NCI-H345 treated with DMSO at 0.1 percent for 48 hours (cell line): ENCODE measurements at regions not wholly inside any gene's neighbourhood (a gene's known extent, or its start where the extent isn't known, plus 50 kb on each side); places are given as distances from the start of the nearest gene placed in this dataset.

Experiments used
- DNase-seq: peaks from one replicate; lab custom pipeline; 2025; ENCODE audit not compliant: unreplicated experiment; lab: John Stamatoyannopoulos, UW

- no peak for DNase-seq
Observed at GRCh38 chr2:9086465-9086864, 83.0 kb upstream of the MBOAT2 start.

- no peak for DNase-seq
Observed at GRCh38 chr2:9085353-9085752, 81.9 kb upstream of the MBOAT2 start.

- no peak for DNase-seq
Observed at GRCh38 chr2:9083287-9083686, 79.8 kb upstream of the MBOAT2 start.

- DNase-seq, result no peak
Observed at GRCh38 chr2:9082158-9082557, 78.7 kb upstream of the MBOAT2 start.

- DNase-seq, result no peak
Observed at GRCh38 chr2:9081750-9082149, 78.3 kb upstream of the MBOAT2 start.

- no peak for DNase-seq
Observed at GRCh38 chr2:9078405-9078804, 74.9 kb upstream of the MBOAT2 start.

GRCh38 chr2:9077691-9078090 is 74.2 kb upstream of the MBOAT2 start:
- DNase-seq, result no peak

GRCh38 chr2:9076755-9077154 is 73.3 kb upstream of the MBOAT2 start:
- DNase-seq, result no peak

- no peak for DNase-seq
Observed at GRCh38 chr2:9076210-9076609, 72.7 kb upstream of the MBOAT2 start.

GRCh38 chr2:9074930-9075329 is 71.4 kb upstream of the MBOAT2 start:
- DNase-seq, result peak; percentile 57

- no peak for DNase-seq
Observed at GRCh38 chr2:9071584-9072124, 68.2 kb upstream of the MBOAT2 start.

- DNase-seq, result no peak
Observed at GRCh38 chr2:9071032-9071431, 67.5 kb upstream of the MBOAT2 start.

GRCh38 chr2:9069543-9069942 is 66.1 kb upstream of the MBOAT2 start:
- peak; percentile 63 for DNase-seq

GRCh38 chr2:9065901-9066300 is 62.4 kb upstream of the MBOAT2 start:
- no peak for DNase-seq

- DNase-seq, result no peak
Observed at GRCh38 chr2:9063023-9063606, 59.6 kb upstream of the MBOAT2 start.

GRCh38 chr2:9060819-9061218 is 57.3 kb upstream of the MBOAT2 start:
- DNase-seq, result no peak

- DNase-seq, result no peak
Observed at GRCh38 chr2:9057939-9058761, 54.7 kb upstream of the MBOAT2 start.

- no peak for DNase-seq
Observed at GRCh38 chr2:9055471-9055870, 52.0 kb upstream of the MBOAT2 start.

- no peak for DNase-seq
Observed at GRCh38 chr2:9053534-9053931, 50.0 kb upstream of the MBOAT2 start.
